Embryonic facial prominence (tissue), 1 donor: ENCODE measurements at regions not wholly inside any gene's neighbourhood (a gene's known extent, or its start where the extent isn't known, plus 50 kb on each side); places are given as distances from the start of the nearest gene placed in this dataset.
"Not testable (repeated sequence)": the region's sequence is repeated elsewhere in the genome, so short reads cannot be mapped to it uniquely, and the experiment has no call there.

Experiments used
- DNase-seq: peaks from one replicate; pipeline ENCODE4 v3.0.0-alpha.2; 2016; ENCODE audit errors: extremely low spot score

DNA sequence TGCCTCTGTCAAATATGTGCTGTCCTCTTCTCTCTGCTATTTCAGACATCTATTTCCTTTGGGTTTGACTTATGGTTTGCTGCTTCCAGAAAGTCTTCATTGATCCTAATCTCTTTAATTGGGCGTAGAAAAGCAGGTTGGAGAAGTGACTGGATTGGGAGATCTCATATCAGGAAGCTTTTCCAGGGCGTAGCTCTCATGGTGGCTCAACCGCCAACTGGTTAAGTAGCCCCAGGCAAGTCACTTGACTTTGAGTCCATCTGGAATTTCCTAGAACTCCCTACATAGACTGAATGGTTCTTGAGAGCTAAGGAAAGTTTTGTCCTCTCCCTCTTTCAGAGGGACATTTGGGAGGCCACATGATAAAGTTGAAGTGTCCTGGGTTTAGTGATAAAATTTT is 192.3 kb upstream of the GLRA1 start:
- no peak for DNase-seq

DNA sequence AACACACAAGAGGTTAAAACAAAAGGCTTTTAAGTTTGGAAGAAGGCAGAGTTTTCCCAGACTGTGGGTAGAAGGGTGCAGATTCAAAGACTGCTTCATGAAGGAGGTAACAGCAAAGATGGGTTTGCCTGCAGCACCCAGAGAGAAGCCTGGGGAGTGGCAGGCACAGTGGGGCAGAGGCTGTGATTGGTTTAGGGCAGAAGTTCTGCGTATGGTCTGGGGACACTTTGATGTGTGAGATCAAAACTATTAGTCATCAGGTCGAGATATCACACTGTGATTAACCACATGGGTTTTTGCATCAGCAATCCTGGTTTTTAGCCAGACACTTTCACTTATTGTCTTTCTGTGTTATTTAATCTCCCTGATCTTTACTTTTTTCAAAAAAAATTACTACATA is 188.8 kb upstream of the GLRA1 start:
- DNase-seq: no peak

DNA sequence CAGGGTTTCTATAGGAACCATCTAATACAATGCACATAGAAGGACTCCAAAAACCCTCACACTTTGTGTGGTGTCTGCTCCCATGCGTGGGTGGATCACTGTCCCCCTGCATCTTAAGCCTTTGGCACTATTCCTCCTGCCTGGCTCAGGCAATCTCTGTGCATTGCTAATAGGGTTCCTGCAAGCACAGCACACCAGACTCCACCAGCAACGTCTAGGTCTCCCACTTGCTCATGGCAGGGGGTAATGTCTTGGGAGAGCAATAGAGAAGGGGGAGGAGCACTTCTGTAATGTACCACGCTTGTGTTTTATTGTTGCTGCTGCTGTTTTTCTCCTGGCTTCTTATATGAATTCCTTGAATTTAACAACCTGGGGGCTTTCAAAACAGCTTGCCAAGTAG is 182.6 kb upstream of the GLRA1 start:
- DNase-seq: no peak

DNA sequence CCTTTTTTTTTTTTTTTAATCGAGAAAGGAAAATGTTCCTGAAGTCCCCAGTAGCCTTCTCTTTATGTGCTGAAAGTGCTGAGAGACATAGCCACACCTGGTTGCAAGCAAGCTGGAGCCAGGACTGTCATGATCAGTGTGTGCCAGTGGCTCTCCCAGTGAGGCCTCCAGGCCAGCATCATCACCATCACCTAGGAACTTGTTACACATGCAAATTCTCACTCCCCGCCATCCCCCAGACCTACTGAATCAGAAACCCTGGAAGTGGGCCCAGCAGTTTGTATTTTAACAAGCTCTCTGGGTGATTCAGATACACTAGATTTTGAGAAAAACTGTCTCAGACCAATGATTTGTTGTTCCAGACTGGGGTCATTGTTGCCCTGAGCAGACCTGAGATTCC is 181.9 kb upstream of the GLRA1 start:
- DNase-seq: no peak

DNA sequence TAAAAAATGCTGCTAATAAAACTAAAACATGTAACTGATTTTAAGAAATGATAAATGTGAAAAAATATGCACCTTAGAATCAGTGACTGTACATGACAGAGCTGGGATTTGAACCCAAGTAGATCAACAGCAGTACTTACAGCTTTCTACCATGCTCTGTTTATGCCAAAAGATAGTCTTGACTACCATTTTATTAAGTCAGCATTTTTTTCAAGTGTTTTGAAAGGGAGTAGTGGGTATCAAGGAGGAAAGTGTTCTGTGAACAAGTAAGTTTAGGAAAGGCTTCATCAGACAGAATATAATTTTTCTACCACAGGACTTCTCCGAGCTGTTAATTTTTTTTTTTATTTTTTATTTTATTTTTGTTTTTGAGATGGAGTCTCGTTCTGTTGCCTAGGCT is 180.4 kb upstream of the GLRA1 start:
- no peak for DNase-seq

DNA sequence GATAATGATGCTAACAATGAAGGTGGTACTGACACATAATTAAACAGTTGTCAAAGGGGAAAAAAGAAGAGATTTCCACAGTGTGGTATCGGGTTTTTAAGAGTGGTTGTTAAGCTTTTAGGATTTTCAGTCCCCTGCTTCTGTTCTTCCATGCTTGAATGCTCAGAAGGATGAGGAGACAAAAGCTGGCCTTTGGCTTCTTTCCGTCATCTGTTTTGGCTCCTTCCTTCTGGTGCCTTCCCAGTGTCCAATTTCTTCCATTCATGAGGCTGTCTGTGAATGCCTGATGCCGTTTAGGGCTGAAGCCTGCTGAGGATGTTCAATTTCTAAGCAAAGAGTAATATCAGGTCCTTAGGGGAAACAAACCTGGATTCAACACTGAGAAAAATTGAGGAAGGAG is 179.6 kb upstream of the GLRA1 start:
- no peak for DNase-seq

DNA sequence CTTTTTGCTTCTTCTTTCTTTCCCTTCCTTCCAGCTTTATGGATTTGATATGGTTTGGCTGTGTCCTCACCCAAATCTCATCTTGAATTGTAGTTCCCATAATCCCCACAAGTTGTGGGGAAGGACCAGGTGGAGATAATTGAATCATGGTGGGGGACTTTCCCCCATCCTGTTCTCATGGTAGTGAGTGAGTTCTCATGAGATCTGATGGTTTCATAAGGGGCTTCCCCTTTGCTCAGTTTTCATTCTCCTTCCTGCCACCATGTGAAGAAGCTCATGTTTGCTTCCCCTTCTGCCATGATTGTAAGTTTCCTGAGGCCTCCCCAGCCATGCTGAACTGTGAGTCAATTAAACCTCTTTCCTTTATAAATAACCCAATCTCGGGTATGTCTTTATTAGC is 178.3 kb upstream of the GLRA1 start:
- not testable (repeated sequence) for DNase-seq

DNA sequence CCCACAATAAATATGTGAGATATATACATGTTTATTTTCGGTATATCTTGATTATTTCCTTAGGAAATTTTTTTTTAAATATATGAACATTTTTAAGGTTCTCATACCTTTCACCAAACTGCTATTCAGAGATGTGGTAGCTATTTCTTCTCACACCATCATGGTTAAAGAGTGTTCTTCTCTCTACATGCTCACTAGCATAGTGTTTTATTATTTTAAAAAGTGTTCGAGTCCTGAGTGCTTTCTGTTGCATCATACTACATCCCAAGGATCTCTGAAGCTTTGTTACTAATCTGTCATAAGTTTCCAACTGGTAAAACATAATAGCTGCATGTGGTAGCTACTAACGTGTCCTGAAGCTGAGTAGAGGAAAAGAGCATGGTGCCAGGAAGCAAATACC is 177.4 kb upstream of the GLRA1 start:
- no peak for DNase-seq

DNA sequence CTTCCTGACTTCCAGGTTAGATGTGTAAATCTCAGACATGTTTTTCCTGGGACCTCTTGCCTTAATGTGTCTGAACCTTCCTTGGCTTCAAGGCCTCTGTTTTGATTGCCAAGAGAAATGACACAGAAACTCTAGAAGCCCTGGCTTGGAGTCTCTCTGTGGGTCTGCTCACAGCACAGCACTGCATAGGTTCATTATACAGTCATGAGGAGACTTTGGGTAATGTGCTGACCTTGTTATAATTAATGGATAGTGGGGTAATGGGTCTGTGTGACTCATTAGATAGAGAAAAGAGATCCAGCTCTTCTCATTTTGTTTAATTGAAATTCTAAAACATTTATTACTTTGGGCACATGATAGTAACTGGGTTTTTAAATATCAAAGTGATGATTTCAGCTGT is 175.8 kb upstream of the GLRA1 start:
- no peak for DNase-seq

DNA sequence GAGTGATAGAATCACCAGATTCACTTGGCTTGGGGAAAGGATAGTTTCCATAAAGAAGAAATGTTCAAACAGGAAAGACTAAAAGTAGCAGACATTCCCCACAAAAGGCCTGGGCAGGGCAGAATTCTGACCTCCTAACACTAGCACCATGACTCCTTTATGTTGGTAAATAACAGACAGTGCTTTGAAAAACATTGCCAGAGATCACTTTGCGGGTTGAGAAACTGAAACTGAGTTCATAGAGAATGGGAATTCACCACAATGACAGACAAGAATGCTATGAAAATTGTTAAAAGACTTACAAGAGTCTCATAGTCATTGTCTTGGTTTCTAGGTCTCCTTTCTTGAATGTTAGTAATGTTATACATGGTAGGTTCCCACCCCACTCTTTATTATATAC is 172.5 kb upstream of the GLRA1 start:
- no peak for DNase-seq

DNA sequence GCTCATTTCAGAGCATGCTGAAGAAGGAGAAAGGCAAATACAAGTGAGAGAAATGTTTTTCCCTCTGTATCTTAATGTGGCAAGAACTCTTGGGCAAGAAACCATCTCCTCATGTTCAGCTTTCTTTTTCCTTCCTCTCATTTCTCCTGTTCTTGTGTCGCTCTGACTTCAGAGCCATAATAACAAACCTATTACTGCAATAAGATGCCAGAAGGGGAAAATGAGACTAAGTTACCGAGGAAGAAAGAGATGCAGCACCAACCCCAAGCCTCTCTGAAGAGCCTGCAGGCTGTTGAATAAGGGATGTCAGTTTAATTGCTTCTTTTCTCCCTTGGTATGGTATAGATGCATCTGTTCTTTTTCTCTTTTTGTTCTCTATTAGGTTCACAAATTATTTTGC is 170.1 kb upstream of the GLRA1 start:
- DNase-seq: no peak

DNA sequence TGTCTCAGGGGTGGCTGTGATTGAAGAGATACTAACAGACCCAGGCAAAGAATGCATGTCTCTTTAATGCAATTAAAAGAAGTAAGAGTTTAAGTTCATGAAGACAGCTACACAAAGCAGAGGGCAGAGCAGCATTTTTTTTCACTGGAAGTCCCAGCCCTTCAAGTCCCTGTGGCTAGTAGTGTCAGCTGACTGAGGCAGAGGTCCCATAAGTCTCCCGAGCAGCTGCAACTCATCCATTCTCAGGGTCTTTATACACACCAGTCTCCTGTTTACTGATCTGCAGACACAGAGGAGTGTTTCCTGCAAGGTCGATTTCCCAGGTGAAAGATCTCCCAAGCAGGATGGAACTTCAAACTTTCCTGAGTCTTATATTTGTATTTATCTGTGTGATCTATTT is 169.4 kb upstream of the GLRA1 start:
- DNase-seq: no peak

DNA sequence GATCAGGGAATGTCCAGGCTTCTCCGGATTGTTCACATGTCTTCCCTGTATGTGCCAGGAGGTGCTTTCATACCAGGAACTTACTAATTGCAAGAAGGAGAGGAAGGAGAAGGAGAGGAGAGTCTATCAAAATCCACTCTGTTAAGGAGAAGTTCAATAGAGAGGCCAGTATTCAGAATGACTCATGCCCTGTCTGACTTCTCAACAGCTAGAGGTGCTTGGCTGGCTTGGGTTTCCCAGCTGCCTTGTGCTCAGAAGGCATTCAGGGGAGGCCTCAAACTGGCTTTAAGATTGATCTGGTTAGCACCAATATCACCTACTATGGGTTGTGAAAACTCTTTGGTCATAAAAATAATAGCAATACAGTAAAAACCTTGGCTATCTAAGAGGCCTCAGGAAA is 167.9 kb upstream of the GLRA1 start:
- no peak for DNase-seq

DNA sequence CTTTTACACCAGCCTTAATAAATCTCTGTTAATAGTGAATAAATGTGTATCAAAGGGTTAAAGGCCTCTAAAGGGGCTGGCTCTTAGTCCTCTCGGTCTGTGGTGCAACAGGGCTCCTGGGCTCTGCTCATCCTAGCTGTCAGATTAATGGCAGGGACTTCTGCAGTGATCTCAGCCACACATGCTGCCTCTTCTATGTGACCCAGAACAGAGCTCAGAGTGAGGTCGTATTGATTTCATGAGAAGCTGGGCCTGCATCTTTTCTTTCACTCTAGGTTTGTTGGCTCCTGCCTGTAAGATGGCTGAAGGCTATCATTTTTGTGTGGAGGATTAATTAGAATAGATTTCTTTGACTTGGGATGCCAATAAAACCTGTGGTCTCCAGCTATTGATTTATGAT is 165.0 kb upstream of the GLRA1 start:
- DNase-seq: no peak

DNA sequence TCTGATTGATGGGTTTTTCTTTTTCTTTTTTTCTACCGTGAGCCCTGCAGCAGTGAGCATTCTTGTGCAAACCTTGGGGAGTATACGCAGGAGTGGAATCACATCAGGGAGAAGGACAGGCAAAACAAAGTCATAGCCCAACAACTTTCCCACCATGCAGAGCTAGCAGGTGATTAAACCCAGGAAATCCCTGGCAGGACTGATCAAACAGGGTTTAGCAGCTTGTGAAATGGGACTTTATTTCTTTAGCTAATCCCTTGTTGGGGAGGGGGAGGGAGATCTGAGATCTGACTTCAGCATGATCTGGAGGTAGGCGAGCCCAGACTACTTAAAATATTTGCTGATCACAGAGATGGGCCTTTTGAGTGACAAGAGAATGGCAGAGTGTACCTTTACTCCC is 162.0 kb upstream of the GLRA1 start:
- DNase-seq: no peak

DNA sequence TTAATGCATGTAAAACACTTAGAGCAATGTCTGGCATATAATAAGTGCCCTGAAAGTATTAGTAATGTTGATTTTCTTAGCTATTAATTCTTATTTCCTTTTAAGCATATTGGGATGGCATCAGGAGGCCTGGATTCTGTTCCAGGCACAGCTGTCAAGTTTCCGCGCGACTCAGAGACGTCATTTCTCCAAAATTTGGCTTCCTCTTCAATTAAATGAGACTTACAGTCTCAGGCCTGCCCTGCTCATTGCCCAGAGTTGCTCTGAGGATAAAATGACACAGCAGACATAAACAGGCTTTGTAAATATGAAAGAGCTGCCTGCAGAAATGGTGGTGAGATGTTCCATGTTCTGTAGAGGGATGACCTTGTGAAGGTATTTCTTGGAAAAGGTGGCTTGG is 159.8 kb upstream of the GLRA1 start:
- DNase-seq: no peak

DNA sequence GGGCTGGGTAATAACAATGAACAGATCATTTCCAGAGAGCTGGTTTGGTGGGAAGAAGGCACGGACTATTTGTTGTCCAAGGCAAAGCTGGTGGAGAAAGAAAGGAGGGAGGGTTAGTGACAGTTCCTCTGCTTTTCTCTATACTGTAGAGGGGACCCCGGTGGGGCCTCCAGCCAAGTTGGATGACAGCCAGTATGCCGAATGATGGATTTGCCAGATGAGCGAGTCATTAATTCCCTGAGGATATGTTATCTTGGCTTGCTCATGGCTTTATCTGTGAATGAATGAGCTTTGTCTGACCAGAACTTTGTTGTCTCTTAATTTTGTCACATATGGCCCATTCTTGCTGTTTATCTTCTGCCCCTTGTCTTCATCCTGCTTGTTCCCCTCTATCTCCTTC is 158.6 kb upstream of the GLRA1 start:
- DNase-seq: peak; percentile 56

DNA sequence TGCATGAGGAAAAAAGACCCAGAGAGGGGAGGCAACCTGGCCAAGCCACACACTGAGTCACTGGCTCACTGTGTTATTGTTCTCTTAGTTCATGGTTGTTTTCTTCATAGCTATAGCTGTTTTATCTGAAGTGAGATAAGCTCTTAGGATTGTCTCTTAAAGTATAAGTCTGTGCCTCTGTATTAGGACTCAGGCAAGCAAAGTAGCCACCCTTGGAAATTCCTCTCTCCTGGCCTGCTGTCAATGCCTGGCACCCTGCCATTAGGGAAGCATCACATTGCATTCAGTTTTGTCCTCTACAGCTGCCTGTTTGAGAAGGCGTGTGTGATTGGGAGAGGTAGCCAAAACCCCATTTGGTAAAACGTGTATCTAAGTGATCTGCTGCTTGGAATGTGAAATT is 147.4 kb upstream of the GLRA1 start:
- no peak for DNase-seq

DNA sequence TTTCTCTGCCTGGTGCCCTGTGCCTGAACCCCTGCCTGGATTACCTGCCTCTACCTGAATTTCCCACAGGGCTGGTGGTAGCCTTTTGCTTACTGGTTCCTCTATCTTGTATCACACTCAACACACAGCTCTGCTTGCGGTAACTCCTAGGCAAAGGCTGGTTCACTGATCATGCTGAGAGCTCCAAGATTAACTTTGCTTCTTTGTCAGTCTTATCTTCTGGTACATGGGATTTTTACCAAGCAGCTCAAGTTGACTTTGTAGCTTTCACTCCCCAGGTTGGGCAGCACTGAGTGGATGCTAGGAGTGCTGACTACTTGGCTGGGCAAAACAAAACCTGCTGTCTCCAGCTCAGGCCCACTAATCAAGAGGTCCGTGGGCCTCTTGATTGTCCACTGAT is 145.9 kb upstream of the GLRA1 start:
- DNase-seq: no peak

DNA sequence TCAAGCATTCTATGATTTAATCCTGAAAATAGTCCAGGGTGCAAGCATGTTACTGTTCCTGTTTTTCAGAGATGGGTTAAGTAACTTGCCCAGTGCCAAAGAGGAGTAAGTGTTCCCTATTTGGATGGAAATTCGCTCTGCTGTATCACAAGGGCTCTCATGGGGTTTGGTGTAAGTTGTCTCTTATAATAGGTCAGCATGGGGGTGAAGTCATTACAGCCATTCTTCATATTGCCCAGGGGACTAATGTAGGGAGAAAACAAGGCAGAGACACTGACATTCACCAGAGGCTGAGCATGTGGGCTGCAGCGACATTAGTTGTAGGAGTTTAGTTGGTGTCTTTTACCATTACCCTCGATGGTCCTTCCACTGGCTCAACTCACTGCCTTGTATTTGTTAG is 142.1 kb upstream of the GLRA1 start:
- DNase-seq: no peak

DNA sequence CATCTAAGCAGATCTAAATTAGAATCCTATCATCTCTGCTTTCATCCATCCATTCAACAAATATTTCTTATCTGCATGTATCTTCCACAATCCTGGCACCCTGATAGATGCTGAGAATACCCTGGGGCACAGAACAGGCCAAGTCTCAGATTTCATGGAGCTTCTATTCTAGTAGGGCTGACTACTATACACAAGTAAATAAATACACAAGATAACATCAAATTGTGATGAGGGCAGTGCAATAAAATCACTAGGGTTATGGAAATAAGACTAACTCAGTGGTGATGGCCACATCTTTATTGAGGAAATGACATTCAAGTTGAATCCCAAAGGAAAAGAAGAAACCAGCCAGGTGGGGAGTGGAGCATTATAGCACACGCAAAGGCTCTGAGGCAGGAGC is 138.4 kb upstream of the GLRA1 start:
- DNase-seq: no peak

DNA sequence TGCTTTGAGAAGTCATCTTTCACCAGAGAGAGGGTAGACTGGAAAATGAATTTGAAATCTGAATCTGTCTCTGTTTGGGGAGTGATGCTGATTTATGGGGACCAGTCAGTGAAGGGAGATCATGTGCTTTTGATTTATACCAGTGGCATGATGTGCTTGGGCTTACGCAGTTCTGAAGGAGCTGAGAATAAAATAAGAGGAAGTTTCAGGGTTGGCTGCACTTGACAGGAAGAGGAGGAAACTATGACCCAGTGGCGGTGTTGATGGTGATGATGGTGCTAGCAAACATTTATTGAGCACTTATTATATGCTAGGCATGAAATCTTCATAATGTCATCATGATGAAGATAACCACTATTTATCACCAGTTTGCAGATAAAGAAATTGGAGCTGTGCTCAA is 136.4 kb upstream of the GLRA1 start:
- no peak for DNase-seq

DNA sequence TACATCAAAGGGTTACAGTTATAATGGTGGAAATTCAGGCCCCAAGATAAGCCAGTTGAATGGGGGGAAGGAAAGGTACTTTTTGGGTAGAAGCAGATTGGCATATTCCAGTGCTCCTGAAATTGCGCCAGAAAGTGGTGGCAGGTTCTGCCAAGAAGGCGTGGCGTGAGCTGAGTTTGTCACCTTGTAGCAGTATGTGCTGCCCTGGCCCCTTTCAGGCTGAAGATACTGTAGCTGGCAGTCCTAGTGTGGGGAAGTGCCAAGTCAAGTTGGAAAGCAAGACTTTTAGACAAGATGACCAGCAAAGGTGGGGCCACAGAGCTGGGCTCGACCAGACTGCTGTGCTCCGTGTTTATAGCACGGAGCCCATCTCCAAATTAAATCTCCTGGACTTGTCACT is 133.6 kb upstream of the GLRA1 start:
- no peak for DNase-seq

DNA sequence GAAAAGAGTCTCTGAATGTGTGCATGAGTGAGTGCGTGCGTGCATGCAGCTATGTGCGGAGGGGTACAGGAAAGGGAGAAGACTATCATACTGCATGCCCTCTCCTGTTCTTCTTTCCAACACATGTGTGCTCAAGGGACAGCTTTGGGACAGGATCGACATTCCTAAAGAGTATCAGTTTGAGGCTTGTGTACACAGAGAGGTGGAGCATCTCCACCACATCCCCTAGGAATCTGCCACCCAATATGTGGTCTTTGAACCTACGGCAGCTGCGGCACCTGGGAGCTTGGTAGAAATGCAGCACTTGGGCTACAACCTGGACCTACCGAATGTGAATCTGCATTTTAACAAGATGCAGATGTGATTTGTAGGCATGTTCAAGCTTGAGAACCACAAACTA is 132.3 kb upstream of the GLRA1 start:
- no peak for DNase-seq

DNA sequence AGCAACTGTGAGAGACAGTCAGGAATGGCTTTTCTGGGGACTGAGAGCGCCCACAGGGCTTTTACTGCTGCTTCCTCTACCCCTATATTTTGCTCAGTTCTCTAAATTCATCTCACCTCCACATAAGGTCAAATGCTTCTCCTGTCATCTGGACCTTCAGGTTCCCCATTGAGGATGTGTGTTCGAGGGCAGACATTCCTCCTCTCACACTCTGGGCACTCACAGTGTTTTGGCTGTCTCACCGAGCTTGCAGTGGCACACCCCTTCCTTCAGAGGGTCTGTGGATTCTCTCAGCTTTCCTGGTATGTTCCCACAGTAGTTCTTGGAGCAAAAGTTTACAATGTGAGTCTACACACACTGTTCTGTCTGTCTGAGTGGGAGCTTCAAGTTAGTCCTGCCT is 127.8 kb upstream of the GLRA1 start:
- DNase-seq: no peak
